Hematopoietic multipotent progenitor cell treated with erythropoietin and hydrocortisone succinate and interleukin-3 and kit ligand, for 4 days (in vitro differentiated cells): ENCODE measurements at regions not wholly inside any gene's neighbourhood (a gene's known extent, or its start where the extent isn't known, plus 50 kb on each side); places are given as distances from the start of the nearest gene placed in this dataset.

Source experiments
- DNase-seq: peaks from one replicate; pipeline ENCODE4 v3.0.0-alpha.2; 2015

- DNase-seq: no peak
Measured at GRCh38 chr3:79910337-79910736, 142.5 kb upstream of the ROBO1 start.

GRCh38 chr3:79906106-79906505 is 138.3 kb upstream of the ROBO1 start:
- DNase-seq: no peak

GRCh38 chr3:79902151-79902550 is 134.4 kb upstream of the ROBO1 start:
- DNase-seq: no peak

- no peak for DNase-seq
Measured at GRCh38 chr3:79898907-79899306, 131.1 kb upstream of the ROBO1 start.

- no peak for DNase-seq
Measured at GRCh38 chr3:79896086-79896485, 128.3 kb upstream of the ROBO1 start.

- no peak for DNase-seq
Measured at GRCh38 chr3:79887213-79887612, 119.4 kb upstream of the ROBO1 start.

GRCh38 chr3:79886204-79886603 is 118.4 kb upstream of the ROBO1 start:
- DNase-seq: no peak

GRCh38 chr3:79885407-79885806 is 117.6 kb upstream of the ROBO1 start:
- no peak for DNase-seq

GRCh38 chr3:79884354-79884753 is 116.6 kb upstream of the ROBO1 start:
- no peak for DNase-seq

- DNase-seq: no peak
Measured at GRCh38 chr3:79881431-79881830, 113.6 kb upstream of the ROBO1 start.

GRCh38 chr3:79878708-79879107 is 110.9 kb upstream of the ROBO1 start:
- DNase-seq: no peak

GRCh38 chr3:79874646-79875045 is 106.8 kb upstream of the ROBO1 start:
- DNase-seq: no peak

GRCh38 chr3:79872483-79872882 is 104.7 kb upstream of the ROBO1 start:
- no peak for DNase-seq

- no peak for DNase-seq
Measured at GRCh38 chr3:79871656-79872055, 103.9 kb upstream of the ROBO1 start.

GRCh38 chr3:79870313-79870620 is 102.5 kb upstream of the ROBO1 start:
- no peak for DNase-seq

- DNase-seq: no peak
Measured at GRCh38 chr3:79869461-79870312, 101.9 kb upstream of the ROBO1 start.

GRCh38 chr3:79866162-79866561 is 98.4 kb upstream of the ROBO1 start:
- no peak for DNase-seq

- DNase-seq: no peak
Measured at GRCh38 chr3:79864077-79864476, 96.3 kb upstream of the ROBO1 start.

- DNase-seq: no peak
Measured at GRCh38 chr3:79848876-79849275, 81.1 kb upstream of the ROBO1 start.

- DNase-seq: no peak
Measured at GRCh38 chr3:79847928-79848327, 80.1 kb upstream of the ROBO1 start.

- DNase-seq: peak; percentile 41
Measured at GRCh38 chr3:79846148-79846933, 78.5 kb upstream of the ROBO1 start.

GRCh38 chr3:79845546-79845945 is 77.7 kb upstream of the ROBO1 start:
- no peak for DNase-seq

GRCh38 chr3:79844176-79844575 is 76.4 kb upstream of the ROBO1 start:
- no peak for DNase-seq

GRCh38 chr3:79843180-79843579 is 75.4 kb upstream of the ROBO1 start:
- no peak for DNase-seq

GRCh38 chr3:79835701-79836100 is 67.9 kb upstream of the ROBO1 start:
- no peak for DNase-seq
